OCI-M1 (cell line): ENCODE measurements at regions not wholly inside any gene's neighbourhood (a gene's known extent, or its start where the extent isn't known, plus 50 kb on each side); places are given as distances from the start of the nearest gene placed in this dataset.
"Not testable (repeated sequence)": the region's sequence is repeated elsewhere in the genome, so short reads cannot be mapped to it uniquely, and the experiment has no call there.

Experiments
- DNase-seq: peaks from one replicate; lab custom pipeline; 2025; lab: John Stamatoyannopoulos, UW

- no peak for DNase-seq
Observed at GRCh38 chr4:62670514-62670913, 1470.4 kb downstream of the ADGRL3 start.

- DNase-seq: no peak
Observed at GRCh38 chr4:62661821-62662220, 1461.7 kb downstream of the ADGRL3 start.

DNA sequence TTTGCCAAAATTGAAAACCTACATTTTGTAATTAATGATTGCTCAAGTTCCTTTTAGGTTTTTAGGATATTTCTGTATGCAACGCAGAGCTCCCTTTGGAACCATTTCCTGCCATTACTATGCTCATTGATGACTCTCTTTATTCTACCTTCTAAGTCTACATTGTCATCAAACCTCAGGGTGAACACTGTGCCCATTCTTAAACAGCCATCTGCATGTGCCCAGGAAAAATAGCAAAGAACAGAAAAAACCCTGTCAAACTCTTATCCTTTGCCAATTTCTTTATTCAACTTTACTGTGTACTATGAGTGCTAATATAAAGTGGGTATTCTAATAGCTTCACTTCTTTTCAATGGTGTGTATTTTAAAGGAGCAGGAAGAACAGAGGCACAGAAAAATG lies 1455.9 kb downstream of the ADGRL3 start:
- no peak for DNase-seq

GRCh38 chr4:62644372-62644771 lies 1444.2 kb downstream of the ADGRL3 start:
- DNase-seq: peak; percentile 87

- no peak for DNase-seq
Observed at GRCh38 chr4:62640296-62640695, 1440.2 kb downstream of the ADGRL3 start.

- peak; percentile 65 for DNase-seq
Observed at GRCh38 chr4:62627671-62628070, 1427.5 kb downstream of the ADGRL3 start.

DNA sequence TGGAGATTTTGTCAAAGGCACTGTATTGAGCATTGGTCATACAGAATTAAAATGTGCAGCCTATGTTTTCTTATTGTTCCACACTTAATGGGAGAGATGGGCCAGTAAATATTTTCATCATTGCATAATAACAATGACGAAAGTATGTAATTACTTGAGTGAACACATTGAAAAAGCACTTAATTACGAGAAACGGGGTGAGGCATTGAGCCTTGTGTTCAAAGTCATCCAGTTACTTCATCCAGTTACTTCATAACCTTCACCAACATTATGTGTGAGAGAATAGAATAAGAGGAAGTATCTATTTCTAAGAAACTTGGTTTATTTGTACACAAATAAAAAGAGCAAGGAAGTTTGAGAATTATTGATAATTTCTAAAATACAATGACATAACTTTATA lies 1427.0 kb downstream of the ADGRL3 start:
- DNase-seq: peak; percentile 40

DNA sequence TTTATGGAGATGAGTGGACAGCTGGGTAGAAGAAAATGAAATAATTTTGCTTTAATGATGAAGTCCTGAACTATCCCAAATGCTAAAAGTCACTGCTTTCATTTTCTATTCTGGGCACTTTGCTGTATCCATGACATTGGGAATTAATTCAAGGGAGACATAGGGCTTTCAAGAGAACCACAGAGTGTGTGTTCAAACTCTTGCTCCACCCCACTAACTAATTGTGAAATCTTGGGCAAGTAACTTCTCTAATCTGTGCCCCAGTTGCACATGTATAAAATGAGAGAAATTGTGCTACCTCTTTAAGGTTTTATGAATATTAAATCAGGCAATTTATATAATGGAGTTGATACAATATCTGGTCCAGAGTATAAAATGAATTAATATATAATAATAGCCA lies 1422.0 kb downstream of the ADGRL3 start:
- DNase-seq: peak; percentile 55

DNA sequence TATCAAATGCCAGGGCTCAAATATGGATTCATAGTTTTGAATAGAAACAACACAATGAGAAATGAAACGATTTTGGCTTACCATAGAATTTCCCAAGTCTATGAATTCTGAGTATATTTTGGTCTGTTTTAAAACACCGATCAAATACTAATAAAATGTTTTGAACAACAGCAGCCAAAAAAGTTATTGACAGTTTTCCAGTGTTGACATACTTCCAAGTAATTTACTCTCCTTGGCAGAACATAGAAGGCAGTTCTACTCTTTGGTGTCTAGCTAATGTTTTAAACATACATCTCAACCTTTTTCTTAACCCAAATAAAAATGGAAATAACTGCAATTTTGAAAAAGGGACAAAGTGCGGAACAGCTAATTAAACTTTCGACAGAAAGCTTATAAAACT lies 1419.8 kb downstream of the ADGRL3 start:
- no peak for DNase-seq

DNA sequence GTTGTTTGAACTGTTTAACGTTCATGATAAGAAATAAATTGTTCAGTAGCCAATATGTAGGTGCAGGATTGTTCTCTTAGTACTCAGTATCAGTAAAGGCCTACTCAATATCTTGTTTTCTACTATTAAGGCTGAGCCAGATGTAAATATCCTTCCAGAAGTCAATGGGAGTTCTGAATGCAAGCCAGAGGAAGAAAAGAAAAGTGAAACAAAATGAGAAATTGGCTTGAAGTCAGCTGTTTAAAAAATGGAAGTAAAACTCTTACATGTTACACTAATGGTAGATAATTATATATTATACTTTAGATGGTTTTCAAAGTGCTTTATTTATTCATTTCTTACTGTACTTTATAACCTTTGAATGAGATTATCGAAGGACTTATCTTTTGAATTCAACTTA lies 1417.9 kb downstream of the ADGRL3 start:
- peak; percentile 74 for DNase-seq

DNA sequence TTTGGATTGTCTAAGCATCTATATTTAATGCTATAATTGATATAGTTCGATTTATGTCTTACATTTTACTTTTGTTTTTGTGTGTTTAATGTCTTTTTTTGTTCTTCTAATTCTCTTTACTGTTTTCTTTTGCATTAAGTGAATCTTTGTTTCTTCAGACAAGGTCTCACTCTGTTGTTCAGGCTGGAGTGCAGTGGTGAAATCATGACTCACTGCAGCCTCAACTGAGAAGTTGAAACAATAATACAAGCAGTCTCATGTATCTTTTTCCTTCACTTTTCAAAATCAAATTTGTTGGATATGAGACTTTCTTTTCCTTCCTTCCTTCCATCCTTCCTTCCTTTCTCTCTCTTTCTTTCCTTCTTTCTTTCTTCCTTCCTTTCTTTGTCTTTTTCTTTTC lies 1401.6 kb downstream of the ADGRL3 start:
- no peak for DNase-seq

DNA sequence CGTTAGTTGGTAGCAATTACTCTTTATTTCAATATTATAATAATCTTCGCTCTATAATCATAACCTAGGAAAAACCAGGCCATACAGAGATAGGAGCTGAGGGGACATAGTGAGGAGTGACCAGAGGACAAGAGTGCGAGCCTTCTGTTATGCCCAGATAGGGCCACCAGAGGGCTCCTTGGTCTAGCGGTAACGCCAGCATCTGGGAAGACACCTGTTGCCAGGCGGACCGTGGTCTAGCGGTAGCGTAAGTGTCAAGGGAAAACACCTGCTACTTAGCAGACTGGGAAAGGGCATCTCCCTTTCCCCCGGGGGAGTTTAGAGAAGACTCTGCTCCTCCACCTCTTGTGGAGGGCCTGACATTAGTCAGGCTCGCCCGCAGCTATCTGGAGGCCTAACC lies 1395.1 kb downstream of the ADGRL3 start:
- not testable (repeated sequence) for DNase-seq

DNA sequence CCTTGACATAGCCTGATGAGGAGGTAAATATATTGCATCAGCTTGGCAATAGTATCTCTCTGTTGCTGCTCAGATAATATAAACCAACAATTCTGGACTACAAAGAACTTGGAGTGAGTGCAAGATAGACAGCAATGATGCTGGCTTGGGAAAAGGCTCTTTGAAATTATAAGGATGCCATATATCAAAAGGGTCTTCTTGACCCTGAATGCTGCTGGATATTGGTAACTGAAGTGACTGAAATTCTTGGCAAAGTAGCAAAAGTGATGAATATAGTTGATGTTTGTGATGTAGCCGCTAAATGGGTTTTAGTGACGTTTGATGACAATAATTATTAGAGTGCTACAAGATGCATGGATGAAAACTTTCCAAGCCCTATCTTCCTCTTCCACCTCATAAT lies 1391.6 kb downstream of the ADGRL3 start:
- DNase-seq: no peak

DNA sequence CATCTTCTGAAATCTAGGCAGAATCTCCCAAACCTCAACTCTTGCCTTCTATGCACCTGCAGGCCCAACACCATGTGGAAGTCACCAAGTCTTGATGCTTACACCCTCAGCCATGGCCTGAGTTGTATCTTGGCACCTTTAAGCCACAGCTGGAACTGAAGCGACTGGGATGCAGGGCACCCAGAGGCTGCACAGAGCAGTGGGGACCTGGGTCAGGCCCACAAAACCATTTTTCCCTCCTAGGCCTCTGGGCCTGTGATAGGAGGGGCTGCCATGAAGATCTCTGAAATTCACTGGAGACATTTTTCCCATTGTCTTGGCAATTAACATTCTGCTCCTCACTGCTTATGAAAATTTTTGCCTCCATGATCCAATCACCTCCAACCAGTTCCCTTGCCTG lies 1388.5 kb downstream of the ADGRL3 start:
- no peak for DNase-seq

- no peak for DNase-seq
Observed at GRCh38 chr4:62571494-62571893, 1371.4 kb downstream of the ADGRL3 start.

DNA sequence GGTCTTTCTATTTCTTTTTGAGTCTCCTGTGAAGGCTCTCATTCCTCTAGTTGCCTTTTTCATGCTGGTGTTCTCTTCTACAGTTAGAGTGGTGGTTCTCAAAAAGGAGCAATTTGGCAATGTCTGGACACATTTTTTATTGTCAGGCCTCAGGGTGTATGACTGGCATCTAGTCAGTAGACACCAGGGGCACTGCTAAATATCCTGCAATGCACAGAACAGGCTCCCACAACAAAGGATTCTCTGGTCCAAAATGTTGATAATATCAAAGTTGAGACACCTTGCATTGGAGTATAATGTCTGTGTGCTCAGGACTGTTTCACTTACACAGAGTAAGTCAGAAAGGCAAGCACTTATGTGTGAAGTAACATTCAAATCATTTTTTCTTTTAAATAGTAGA lies 1360.7 kb downstream of the ADGRL3 start:
- DNase-seq: no peak

DNA sequence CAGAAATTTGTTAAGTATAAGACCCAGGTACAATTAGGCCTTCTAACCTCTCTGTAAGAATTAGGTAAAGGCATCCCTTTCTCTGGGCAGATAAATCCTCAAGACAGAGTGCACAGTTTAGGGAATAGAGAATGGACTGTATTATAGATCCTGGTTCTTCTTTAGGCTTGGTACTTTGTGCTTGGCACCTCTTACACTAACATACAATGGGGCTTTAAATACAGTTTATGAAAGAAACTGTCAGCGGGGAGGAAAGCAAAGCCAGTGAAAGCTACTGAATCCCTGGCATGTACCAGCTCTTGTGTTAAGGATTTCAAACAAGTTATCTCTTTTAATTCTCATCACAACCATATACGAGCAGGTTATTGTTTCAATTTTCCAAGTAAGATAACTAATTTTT lies 1350.0 kb downstream of the ADGRL3 start:
- no peak for DNase-seq

GRCh38 chr4:62549601-62550000 lies 1349.5 kb downstream of the ADGRL3 start:
- no peak for DNase-seq

GRCh38 chr4:62548765-62549164 lies 1348.6 kb downstream of the ADGRL3 start:
- no peak for DNase-seq

GRCh38 chr4:62548108-62548524 lies 1348.0 kb downstream of the ADGRL3 start:
- no peak for DNase-seq

- peak; percentile 18 for DNase-seq
Observed at GRCh38 chr4:62544428-62544827, 1344.3 kb downstream of the ADGRL3 start.

DNA sequence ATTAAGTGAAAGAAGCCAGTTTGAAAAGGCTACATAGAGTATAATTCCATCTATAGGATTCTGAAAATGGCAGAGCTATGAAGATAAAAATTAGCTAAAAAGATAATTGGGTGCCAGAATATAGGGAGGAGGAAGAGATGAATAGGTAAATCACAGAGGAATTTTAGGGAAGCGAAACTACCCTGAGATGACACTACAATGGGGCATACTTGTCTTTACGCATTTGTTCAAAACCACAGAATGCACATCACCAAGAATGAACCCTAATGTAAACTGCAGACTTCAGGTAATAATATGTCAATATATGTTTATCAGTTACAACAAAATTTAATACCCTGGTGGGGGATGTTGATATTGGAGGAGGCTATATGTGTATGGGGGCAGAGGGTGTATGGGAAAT lies 1342.9 kb downstream of the ADGRL3 start:
- DNase-seq: no peak

DNA sequence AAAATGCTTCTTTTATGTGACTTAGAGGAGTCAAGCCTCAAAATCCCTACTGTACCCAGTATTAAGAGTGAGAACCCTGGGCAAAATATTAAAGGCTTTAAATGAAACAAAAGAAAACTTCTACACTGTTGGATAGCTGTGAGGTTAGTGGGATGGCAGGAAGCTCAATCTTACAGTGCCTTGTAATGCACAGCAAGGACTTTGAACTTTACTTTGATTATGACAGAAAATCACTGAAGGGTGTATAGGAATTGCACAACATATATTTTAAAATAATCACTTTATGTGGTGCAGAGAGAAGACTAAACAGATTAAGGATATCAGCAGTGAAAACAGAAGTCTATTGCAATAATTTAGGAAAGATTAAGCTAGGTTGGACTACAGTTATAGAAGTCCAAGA lies 1333.4 kb downstream of the ADGRL3 start:
- DNase-seq: no peak

GRCh38 chr4:62531731-62532130 lies 1331.6 kb downstream of the ADGRL3 start:
- peak; percentile 47 for DNase-seq

- DNase-seq: no peak
Observed at GRCh38 chr4:62531264-62531663, 1331.1 kb downstream of the ADGRL3 start.
